ENCODE measurements at regions not wholly inside any gene's neighbourhood (a gene's known extent, or its start where the extent isn't known, plus 50 kb on each side); places are given as distances from the start of the nearest gene placed in this dataset.

- H3K9me3 Mint-ChIP-seq = peaks cover 17% of the 10 kb centered on the region
These were observed 212.5 kb downstream of the UBE3A start for GRCh38 chr15:25226360-25226759.

GRCh38 chr15:25228261-25228660 lies 210.6 kb downstream of the UBE3A start:
- no peak overlapping the region for H3K27ac Mint-ChIP-seq
- H3K27me3 Mint-ChIP-seq (ENCODE audit: low read depth) = no peaks in the 10 kb centered on the region
- no peaks in the 10 kb centered on the region for H3K36me3 Mint-ChIP-seq
- DNase-seq (ENCODE audit: low spot score in 2 of 2, unreplicated experiment in 2 of 2) = no peak
- H3K4me1 Mint-ChIP-seq = no peaks in the 10 kb centered on the region
- H3K4me3 Mint-ChIP-seq = no peak overlapping the region
- TF ChIP-seq CTCF (IDR thresholded peaks at IDR 0.05; ENCODE audit: unreplicated experiment) = no peak
- peaks cover 20% of the 10 kb centered on the region for H3K9me3 Mint-ChIP-seq

More at GRCh38 chr15:25226360-25226759, 212.5 kb downstream of the UBE3A start:
- H3K27me3 Mint-ChIP-seq (ENCODE audit: low read depth) = no peaks in the 10 kb centered on the region
- no peak for DNase-seq (ENCODE audit: low spot score in 2 of 2, unreplicated experiment in 2 of 2)
- H3K4me3 Mint-ChIP-seq = no peak overlapping the region
- no peaks in the 10 kb centered on the region for H3K4me1 Mint-ChIP-seq
- no peak for TF ChIP-seq CTCF (IDR thresholded peaks at IDR 0.05; ENCODE audit: unreplicated experiment)
- H3K27ac Mint-ChIP-seq = no peak overlapping the region
- H3K36me3 Mint-ChIP-seq = no peaks in the 10 kb centered on the region

GRCh38 chr15:25230442-25230841 lies 208.4 kb downstream of the UBE3A start:
- peaks cover 3% of the 10 kb centered on the region for H3K36me3 Mint-ChIP-seq
- no peak overlapping the region for H3K4me3 Mint-ChIP-seq
- no peak for TF ChIP-seq CTCF (IDR thresholded peaks at IDR 0.05; ENCODE audit: unreplicated experiment)
- H3K4me1 Mint-ChIP-seq = no peaks in the 10 kb centered on the region
- no peak for DNase-seq (ENCODE audit: low spot score in 2 of 2, unreplicated experiment in 2 of 2)
- no peaks in the 10 kb centered on the region for H3K27me3 Mint-ChIP-seq (ENCODE audit: low read depth)
- H3K27ac Mint-ChIP-seq = no peak overlapping the region
- H3K9me3 Mint-ChIP-seq = peaks cover 16% of the 10 kb centered on the region

- peaks cover 6% of the 10 kb centered on the region for H3K36me3 Mint-ChIP-seq
- H3K27me3 Mint-ChIP-seq (ENCODE audit: low read depth) = no peaks in the 10 kb centered on the region
- DNase-seq (ENCODE audit: low spot score in 2 of 2, unreplicated experiment in 2 of 2) = no peak
- H3K4me3 Mint-ChIP-seq = no peak overlapping the region
- H3K4me1 Mint-ChIP-seq = no peaks in the 10 kb centered on the region
- no peak overlapping the region for H3K27ac Mint-ChIP-seq
- TF ChIP-seq CTCF (IDR thresholded peaks at IDR 0.05; ENCODE audit: unreplicated experiment) = no peak
- H3K9me3 Mint-ChIP-seq = peaks cover 20% of the 10 kb centered on the region
These were observed 205.0 kb downstream of the UBE3A start for GRCh38 chr15:25233766-25234350.

GRCh38 chr15:25234831-25235230 lies 204.0 kb downstream of the UBE3A start:
- no peaks in the 10 kb centered on the region for H3K27me3 Mint-ChIP-seq (ENCODE audit: low read depth)
- no peak for TF ChIP-seq CTCF (IDR thresholded peaks at IDR 0.05; ENCODE audit: unreplicated experiment)
- no peaks in the 10 kb centered on the region for H3K4me1 Mint-ChIP-seq
- peaks cover 6% of the 10 kb centered on the region for H3K36me3 Mint-ChIP-seq
- no peak for DNase-seq (ENCODE audit: low spot score in 2 of 2, unreplicated experiment in 2 of 2)
- no peak overlapping the region for H3K4me3 Mint-ChIP-seq
- no peak overlapping the region for H3K27ac Mint-ChIP-seq
- H3K9me3 Mint-ChIP-seq = peaks cover 17% of the 10 kb centered on the region

- H3K4me1 Mint-ChIP-seq = no peaks in the 10 kb centered on the region
- H3K27me3 Mint-ChIP-seq (ENCODE audit: low read depth) = no peaks in the 10 kb centered on the region
- no peak for DNase-seq (ENCODE audit: low spot score in 2 of 2, unreplicated experiment in 2 of 2)
- no peak overlapping the region for H3K27ac Mint-ChIP-seq
- peaks cover 6% of the 10 kb centered on the region for H3K36me3 Mint-ChIP-seq
- no peak for TF ChIP-seq CTCF (IDR thresholded peaks at IDR 0.05; ENCODE audit: unreplicated experiment)
- H3K4me3 Mint-ChIP-seq = no peak overlapping the region
- peaks cover 13% of the 10 kb centered on the region for H3K9me3 Mint-ChIP-seq
These were observed 203.4 kb downstream of the UBE3A start for GRCh38 chr15:25235391-25235790.

Measured in mesothelial cell of epicardium (in vitro differentiated cells).